H9 (cell line): ENCODE measurements at regions not wholly inside any gene's neighbourhood (a gene's known extent, or its start where the extent isn't known, plus 50 kb on each side); places are given as distances from the start of the nearest gene placed in this dataset.

ENCODE experiments used
- DNase-seq: peaks from one replicate; pipeline ENCODE4 v3.0.0-alpha.2; 2017
- H2AFZ ChIP-seq: one replicate; pipeline ENCODE4 v1.6.1; 2013; ENCODE audit warnings: mild to moderate bottlenecking, low read length, control low read depth, moderate library complexity
- H2AK5ac ChIP-seq: 2 replicates; pipeline ENCODE4 v1.6.1; 2013; ENCODE audit warnings: low read length, control low read depth, mixed read lengths; ENCODE audit not compliant: insufficient read length
- H2BK120ac ChIP-seq: one replicate; pipeline ENCODE4 v1.6.1; 2013; ENCODE audit warnings: low read depth, mild to moderate bottlenecking, low read length, control low read depth, inconsistent platforms; ENCODE audit not compliant: poor library complexity, severe bottlenecking
- H2BK12ac ChIP-seq: 2 replicates; pipeline ENCODE4 v1.6.1; 2013; ENCODE audit warnings: low read length, control low read depth, mixed read lengths, low read depth; ENCODE audit not compliant: insufficient read length
- H2BK15ac ChIP-seq: 2 replicates; pipeline ENCODE4 v1.6.1; 2013; ENCODE audit warnings: low read depth, low read length, control low read depth
- H2BK20ac ChIP-seq: one replicate; pipeline ENCODE4 v1.6.1; 2013; ENCODE audit warnings: low read depth, mild to moderate bottlenecking, low read length, control low read depth, inconsistent platforms; ENCODE audit not compliant: poor library complexity, severe bottlenecking
- H2BK5ac ChIP-seq: 2 replicates; pipeline ENCODE4 v1.6.1; 2013; ENCODE audit warnings: low read length, control low read depth, mixed read lengths; ENCODE audit not compliant: insufficient read length
- H3K14ac ChIP-seq: 2 replicates; pipeline ENCODE4 v1.6.1; 2013; ENCODE audit warnings: low read length, control low read depth; ENCODE audit not compliant: insufficient read depth
- H3K18ac ChIP-seq: 2 replicates; pipeline ENCODE4 v1.6.1; 2013; ENCODE audit warnings: low read depth, mild to moderate bottlenecking, mixed read lengths, low read length, control low read depth; ENCODE audit not compliant: insufficient read length
- H3K23ac ChIP-seq: 2 replicates; pipeline ENCODE4 v1.6.1; 2013; ENCODE audit warnings: low read length, control low read depth, mixed read lengths, low read depth; ENCODE audit not compliant: insufficient read length
- H3K23me2 ChIP-seq: 2 replicates; pipeline ENCODE4 v1.6.1; 2013; ENCODE audit warnings: low read depth, mild to moderate bottlenecking, mixed read lengths, low read length, control low read depth; ENCODE audit not compliant: insufficient read length, poor library complexity, severe bottlenecking
- H3K27ac ChIP-seq: 2 replicates; pipeline ENCODE4 v1.5.1; 2013; ENCODE audit warnings: low read length, control low read depth, mixed read lengths, low read depth; ENCODE audit not compliant: insufficient read length
- H3K27me3 ChIP-seq: 2 replicates; pipeline ENCODE4 v1.6.1; 2013; ENCODE audit warnings: low read length, control low read depth, inconsistent platforms; ENCODE audit not compliant: insufficient read depth
- H3K4ac ChIP-seq: 2 replicates; pipeline ENCODE4 v1.6.1; 2013; ENCODE audit warnings: low read depth, mild to moderate bottlenecking, control low read depth, inconsistent platforms, low read length, moderate library complexity
- H3K4me1 ChIP-seq: 2 replicates; pipeline ENCODE4 v1.6.1; 2013; ENCODE audit warnings: low read length, control low read depth, inconsistent platforms; ENCODE audit not compliant: insufficient read depth
- H3K4me2 ChIP-seq: 2 replicates; pipeline ENCODE4 v1.6.1; 2013; ENCODE audit warnings: low read length, control low read depth, mixed read lengths; ENCODE audit not compliant: insufficient read length, insufficient read depth
- H3K56ac ChIP-seq: 2 replicates; pipeline ENCODE4 v1.6.1; 2013; ENCODE audit warnings: low read depth, mild to moderate bottlenecking, mixed read lengths, low read length, control low read depth; ENCODE audit not compliant: insufficient read length
- H3K79me1 ChIP-seq: 2 replicates; pipeline ENCODE4 v1.6.1; 2013; ENCODE audit warnings: low read depth, mild to moderate bottlenecking, moderate library complexity, low read length, control low read depth, inconsistent platforms; ENCODE audit not compliant: insufficient read depth, poor library complexity, severe bottlenecking
- H3K79me2 ChIP-seq: 2 replicates; pipeline ENCODE4 v1.6.1; 2013; ENCODE audit warnings: low read length, control low read depth, inconsistent platforms; ENCODE audit not compliant: insufficient read depth
- H3K9ac ChIP-seq: 2 replicates; pipeline ENCODE4 v1.6.1; 2013; ENCODE audit warnings: low read length, control low read depth, mixed read lengths; ENCODE audit not compliant: insufficient read length; ENCODE audit errors: extremely low read depth
- H3K9me3 ChIP-seq: one replicate; pipeline ENCODE4 v1.6.1; 2013; ENCODE audit warnings: low read depth, low read length, inconsistent platforms; ENCODE audit not compliant: control insufficient read depth
- H3T11ph ChIP-seq: one replicate; pipeline ENCODE4 v1.6.1; 2013; ENCODE audit warnings: mild to moderate bottlenecking, low read length, control low read depth, inconsistent platforms
- H4K20me1 ChIP-seq: one replicate; pipeline ENCODE4 v1.6.1; 2013; ENCODE audit not compliant: control insufficient read depth, insufficient read length, insufficient read depth
- H4K5ac ChIP-seq: 2 replicates; pipeline ENCODE4 v1.6.1; 2013; ENCODE audit warnings: low read depth, mild to moderate bottlenecking, mixed read lengths, low read length, control low read depth; ENCODE audit not compliant: insufficient read length
- H4K8ac ChIP-seq: replicated peaks from 2 replicates; pipeline ENCODE4 v1.6.1; 2013; ENCODE audit warnings: low read length, control low read depth, mixed read lengths, low read depth; ENCODE audit not compliant: insufficient read length
- H4K91ac ChIP-seq: 2 replicates; pipeline ENCODE4 v1.6.1; 2013; ENCODE audit warnings: low read depth, mild to moderate bottlenecking, moderate library complexity, mixed read lengths, low read length, control low read depth; ENCODE audit not compliant: insufficient read length
- H3K27ac Mint-ChIP-seq, 3 experiments: 2 replicates in 2 of 3; 3 replicates in 1 of 3; pipeline ENCODE4 v1.8.0; 2020 to 2021; ENCODE audit warnings: mixed read lengths in 3 of 3, mild to moderate bottlenecking in 1 of 3, moderate library complexity in 1 of 3
- H3K27me3 Mint-ChIP-seq: 2 replicates; pipeline ENCODE4 v1.8.0; 2021; ENCODE audit warnings: low read depth, mild to moderate bottlenecking, moderate library complexity, mixed read lengths
- H3K36me3 Mint-ChIP-seq, 3 experiments: 2 replicates in 2 of 3; 3 replicates in 1 of 3; pipeline ENCODE4 v1.8.0; 2020 to 2021; ENCODE audit warnings: low read depth in 3 of 3, mixed read lengths in 3 of 3; ENCODE audit not compliant: insufficient read depth in 1 of 3
- H3K4me1 Mint-ChIP-seq, 2 experiments: 2 replicates each; pipeline ENCODE4 v1.8.0; 2020; ENCODE audit warnings: mixed read lengths in 2 of 2
- H3K4me3 Mint-ChIP-seq, 2 experiments: 2 replicates in 1 of 2; 3 replicates in 1 of 2; pipeline ENCODE4 v1.8.0; 2020 to 2021; ENCODE audit warnings: mild to moderate bottlenecking in 2 of 2, mixed read lengths in 2 of 2, moderate library complexity in 1 of 2
- H3K9me3 Mint-ChIP-seq, 2 experiments: 2 replicates in 1 of 2; 3 replicates in 1 of 2; pipeline ENCODE4 v1.8.0; 2020; ENCODE audit warnings: mild to moderate bottlenecking in 2 of 2, mixed read lengths in 2 of 2, moderate library complexity in 1 of 2
- CTCF ChIP-seq: fragments of 200-600 bp; sonication (generic); conservative IDR thresholded peaks from 3 replicates; pipeline ENCODE4 v1.8.0; 2021; ENCODE audit warnings: antibody characterized with exemption, mild to moderate bottlenecking
- WGBS: extraction: QIAGEN DNeasy Blood & Tissue Kit; methylation state at CpG from one replicate; pipeline ENCODE4 v1.1.7; 2013; ENCODE audit warnings: missing lambda C conversion rate, low lambda C conversion rate, mixed read lengths; ENCODE audit not compliant: insufficient read length; ENCODE audit errors: extremely low coverage; 5-methylcytosine and 5-hydroxymethylcytosine counted together

GRCh38 chr3:167163580-167163979, 216.5 kb downstream of the ZBBX start:
- Histone ChIP-seq H3K79me1 (no peaks in the 10 kb centered on the region), H3K4me2 (no peak overlapping the region), H3K18ac (no peak overlapping the region), H3K23me2 (no peaks in the 10 kb centered on the region), H2BK20ac (no peak overlapping the region), H3T11ph (no peak overlapping the region), H4K20me1 (no peaks in the 10 kb centered on the region), H4K91ac (no peak overlapping the region), H2AK5ac (no peak overlapping the region), H3K4ac (no peak overlapping the region), H2BK120ac (no peak overlapping the region), H3K4me1 (peaks cover 2% of the 10 kb centered on the region; the same call in 1 of the 2 replicates), H3K27ac (no peak overlapping the region), H3K56ac (no peak overlapping the region), H3K27me3 (no peaks in the 10 kb centered on the region), H3K14ac (no peak overlapping the region), H4K8ac (no peak overlapping the region), H2BK15ac (no peak overlapping the region), H2BK12ac (no peak overlapping the region), H3K79me2 (no peaks in the 10 kb centered on the region), H3K23ac (no peak overlapping the region), H2BK5ac (no peak overlapping the region), H3K9ac (no peak overlapping the region), H2AFZ (no peak overlapping the region), H4K5ac (no peak overlapping the region), H3K9me3 (no peaks in the 10 kb centered on the region)
- Mint-ChIP-seq H3K36me3 (no peaks in the 10 kb centered on the region), H3K4me1 (peaks cover 25 to 41% of the 10 kb centered on the region in 2 experiments), H3K4me3 (no peak overlapping the region), H3K27ac (peak overlapping the region in 1 of 3 experiments; percentile 85; a peak in 2 of 7 replicates), H3K9me3 (no peaks in the 10 kb centered on the region), H3K27me3 (no peaks in the 10 kb centered on the region)
- WGBS = no CpG with 5 or more reads among the region's 3 CpGs
- TF ChIP-seq CTCF = no peak
- DNase-seq = no peak
